ENCODE measurements at regions not wholly inside any gene's neighbourhood (a gene's known extent, or its start where the extent isn't known, plus 50 kb on each side); places are given as distances from the start of the nearest gene placed in this dataset.

GRCh38 chr6:45718871-45719270 lies 296.8 kb downstream of the CLIC5 start:
- H3K79me2 ChIP-seq (ENCODE audit: control insufficient read depth, insufficient read depth, low read length), result no peaks in the 10 kb centered on the region
- no peak overlapping the region for H2AFZ ChIP-seq (ENCODE audit: low read depth, low read length)
- H3K4me2 ChIP-seq (ENCODE audit: insufficient read depth, low read length), result no peak overlapping the region
- dilution Hi-C loops (cut with MboI; ENCODE audit: extremely low pct_ligation_motif_present, low sequenced_read_pairs) (no loop called here), intact Hi-C loops (cut with micrococcal nuclease) (loop anchor here (10.0 kb wide), 2 partner anchors 164 to 474 kb away; no protein-coding TSS in a partner anchor)
- no peaks in the 10 kb centered on the region for H3K9me1 ChIP-seq (replicated peaks; ENCODE audit: control insufficient read depth, extremely low read depth, insufficient read depth, low read length)
- BruUV-seq (replicated peaks), result no TSS peak
- H3K36me3 ChIP-seq (ENCODE audit: control insufficient read depth in 2 of 2, extremely low read depth in 1 of 2, insufficient read depth in 2 of 2, low read length in 2 of 2), result no peaks in the 10 kb centered on the region
- H3K9ac ChIP-seq (replicated peaks; ENCODE audit: extremely low read depth, insufficient read depth, low read length), result no peak overlapping the region
- H3K27me3 ChIP-seq (ENCODE audit: control insufficient read depth in 2 of 2, insufficient read depth in 2 of 2, low read length in 2 of 2), result peaks cover 7 to 11% of the 10 kb centered on the region in 2 experiments
- TF ChIP-seq JUN (IDR thresholded peaks at IDR 0.05; ENCODE audit: borderline replicate concordance, insufficient read depth, insufficient read length, low read depth) (no peak), GATA2 (IDR thresholded peaks at IDR 0.05; ENCODE audit: insufficient read depth, insufficient read length, low read depth, low read length) (no peak), POLR2A (IDR thresholded peaks at IDR 0.05; ENCODE audit: low read depth, low read length) (no peak), MYC (IDR thresholded peaks at IDR 0.05; ENCODE audit: low read depth, low read length) (no peak)
- no peaks in the 10 kb centered on the region for H3K4me1 ChIP-seq (ENCODE audit: control insufficient read depth, extremely low read depth, insufficient read depth, low read length)
- POLR2A ChIA-PET, result no interaction called here
- no peak overlapping the region for H3K27ac ChIP-seq (ENCODE audit: insufficient read depth, low read depth, low read length)
- FAIRE-seq, result no peak
- CTCF ChIA-PET, result interaction anchor here (2.1 kb wide), 1 partner anchor 1063 kb away, joined by 7 read pairs; no protein-coding TSS in a partner anchor
- DNase-seq (ENCODE audit: low read depth, low spot score), result no peak
- no peak overlapping the region for H3K4me3 ChIP-seq (replicated peaks in 1 of 3; ENCODE audit: insufficient read depth in 1 of 3, low read depth in 1 of 3, low read length in 3 of 3)
- no peaks in the 10 kb centered on the region for H3K9me3 ChIP-seq (replicated peaks; ENCODE audit: control insufficient read depth, insufficient read depth, low read length)
- H4K20me1 ChIP-seq (replicated peaks; ENCODE audit: control insufficient read depth, extremely low read depth, insufficient read depth, low read length), result no peaks in the 10 kb centered on the region

- FAIRE-seq (no peak), DNase-seq (ENCODE audit: low read depth, low spot score) (no peak)
- no peaks in the 10 kb centered on the region for H3K9me1 ChIP-seq (replicated peaks; ENCODE audit: control insufficient read depth, extremely low read depth, insufficient read depth, low read length)
- no peak overlapping the region for H2AFZ ChIP-seq (ENCODE audit: low read depth, low read length)
- dilution Hi-C loops (cut with MboI; ENCODE audit: extremely low pct_ligation_motif_present, low sequenced_read_pairs) (no loop called here), intact Hi-C loops (cut with micrococcal nuclease) (loop anchor here (10.0 kb wide), 2 partner anchors 163 to 473 kb away; no protein-coding TSS in a partner anchor)
- ChIA-PET POLR2A (no interaction called here), CTCF (interaction anchor here (2.1 kb wide), 1 partner anchor 1063 kb away, joined by 7 read pairs; no protein-coding TSS in a partner anchor)
- no peaks in the 10 kb centered on the region for H3K36me3 ChIP-seq (ENCODE audit: control insufficient read depth in 2 of 2, extremely low read depth in 1 of 2, insufficient read depth in 2 of 2, low read length in 2 of 2)
- H3K27ac ChIP-seq (ENCODE audit: insufficient read depth, low read depth, low read length), result no peak overlapping the region
- no peak for TF ChIP-seq JUN (IDR thresholded peaks at IDR 0.05; ENCODE audit: borderline replicate concordance, insufficient read depth, insufficient read length, low read depth)
- TF ChIP-seq EZH2 (IDR thresholded peaks at IDR 0.05; ENCODE audit: borderline replicate concordance, low read depth, low read length, severe bottlenecking), result no peak
- no peak for TF ChIP-seq POLR2A (IDR thresholded peaks at IDR 0.05; ENCODE audit: low read depth, low read length)
- no peak for TF ChIP-seq CTCF (IDR thresholded peaks at IDR 0.05; ENCODE audit: extremely low read depth in 1 of 2, insufficient read depth in 1 of 2, low read depth in 1 of 2, low read length in 2 of 2)
- TF ChIP-seq FOS (IDR thresholded peaks at IDR 0.05; ENCODE audit: borderline replicate concordance, insufficient read depth, low read length), result no peak
- no peak for TF ChIP-seq MAX (IDR thresholded peaks at IDR 0.05; ENCODE audit: insufficient read depth, insufficient read length)
- TF ChIP-seq GATA2 (IDR thresholded peaks at IDR 0.05; ENCODE audit: insufficient read depth, insufficient read length, low read depth, low read length), result no peak
- no peak for TF ChIP-seq POLR2AphosphoS5 (IDR thresholded peaks at IDR 0.05; ENCODE audit: insufficient read depth, low read depth, low read length)
- no peak for TF ChIP-seq MYC (IDR thresholded peaks at IDR 0.05; ENCODE audit: low read depth, low read length)
- no peaks in the 10 kb centered on the region for H4K20me1 ChIP-seq (replicated peaks; ENCODE audit: control insufficient read depth, extremely low read depth, insufficient read depth, low read length)
- H3K4me2 ChIP-seq (ENCODE audit: insufficient read depth, low read length), result no peak overlapping the region
- peaks cover 8 to 11% of the 10 kb centered on the region in 2 experiments for H3K27me3 ChIP-seq (ENCODE audit: control insufficient read depth in 2 of 2, insufficient read depth in 2 of 2, low read length in 2 of 2)
- no peaks in the 10 kb centered on the region for H3K9me3 ChIP-seq (replicated peaks; ENCODE audit: control insufficient read depth, insufficient read depth, low read length)
- H3K9ac ChIP-seq (replicated peaks; ENCODE audit: extremely low read depth, insufficient read depth, low read length), result no peak overlapping the region
- H3K79me2 ChIP-seq (ENCODE audit: control insufficient read depth, insufficient read depth, low read length), result no peaks in the 10 kb centered on the region
- H3K4me3 ChIP-seq (replicated peaks in 1 of 3; ENCODE audit: insufficient read depth in 1 of 3, low read depth in 1 of 3, low read length in 3 of 3), result no peak overlapping the region
- no TSS peak for BruUV-seq (replicated peaks)
- no peaks in the 10 kb centered on the region for H3K4me1 ChIP-seq (ENCODE audit: control insufficient read depth, extremely low read depth, insufficient read depth, low read length)
These were observed 297.5 kb downstream of the CLIC5 start for GRCh38 chr6:45718131-45718530.

Measured in endothelial cell of umbilical vein (primary cell).